C4-2B (cell line): ENCODE measurements at regions not wholly inside any gene's neighbourhood (a gene's known extent, or its start where the extent isn't known, plus 50 kb on each side); places are given as distances from the start of the nearest gene placed in this dataset.

Experiments used
- CTCF ChIP-seq: fragments of 450-650 bp; conservative IDR thresholded peaks from 2 replicates; pipeline ENCODE4 v1.5.1; 2017; ENCODE audit warnings: mild to moderate bottlenecking
- ZFX ChIP-seq: fragments of 450-650 bp; IDR thresholded peaks from 2 replicates; pipeline ENCODE4 v1.6.1; 2017

DNA sequence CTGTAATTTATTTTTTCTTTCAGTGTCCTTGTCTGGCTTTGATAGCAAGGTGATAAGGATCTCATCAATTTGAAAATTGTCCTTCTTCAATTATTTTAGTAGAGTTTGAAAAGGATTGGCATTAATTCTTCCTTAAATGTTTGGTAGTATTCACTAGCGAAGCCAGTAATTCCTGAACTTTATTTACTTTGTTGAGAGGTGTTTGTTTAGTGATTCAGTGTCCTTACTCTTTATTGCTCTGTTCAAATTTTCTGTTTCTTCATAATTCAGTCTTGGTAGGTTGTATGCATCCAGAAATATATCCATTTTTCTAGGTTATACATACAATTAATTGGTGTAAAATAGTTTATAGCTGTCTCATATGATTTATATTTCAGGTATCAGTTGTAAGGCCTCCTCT, 676.7 kb upstream of the POU3F3 start:
- TF ChIP-seq CTCF (no peak), ZFX (no peak)
